GM21786 (cell line): ENCODE measurements at regions not wholly inside any gene's neighbourhood (a gene's known extent, or its start where the extent isn't known, plus 50 kb on each side); places are given as distances from the start of the nearest gene placed in this dataset.

ENCODE experiments used
- ATAC-seq: cut with Tn5 transposase; IDR thresholded peaks from one replicate; pipeline ENCODE4 v1.9.1; 2021; ENCODE audit not compliant: unreplicated experiment

DNA sequence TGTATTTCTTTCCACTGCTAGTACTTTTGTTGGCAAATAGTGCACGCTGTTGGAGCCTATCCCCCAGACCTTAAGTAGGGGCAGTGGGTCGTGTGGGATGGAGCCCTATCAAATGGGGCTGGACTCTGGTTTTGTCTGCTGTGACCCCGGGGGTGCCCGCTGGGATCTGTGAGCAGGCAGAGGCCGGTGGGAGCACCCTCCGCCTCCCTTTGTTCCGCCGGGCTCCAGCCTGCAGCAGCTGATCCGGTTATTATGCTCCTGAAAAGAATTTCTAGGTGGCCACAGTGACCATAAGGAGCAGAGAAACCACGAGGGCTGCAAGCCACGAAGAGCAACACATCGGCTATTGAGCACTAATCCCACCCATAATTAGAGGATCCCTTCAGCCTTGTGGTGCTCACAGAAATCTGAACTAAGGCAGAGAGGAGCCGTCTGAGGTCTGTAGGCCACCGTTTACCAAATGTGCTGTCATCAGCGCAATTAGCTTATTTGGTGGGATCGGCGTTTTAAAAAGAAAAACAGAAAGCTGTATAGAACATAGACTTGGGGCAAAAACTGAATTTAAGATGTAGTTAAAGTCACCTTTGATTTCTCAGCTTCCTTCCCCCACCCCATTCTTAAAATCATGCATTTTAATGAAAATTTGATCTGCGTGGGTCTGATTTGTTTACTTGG lies 598.3 kb upstream of the JAG1 start:
- no peak for ATAC-seq

DNA sequence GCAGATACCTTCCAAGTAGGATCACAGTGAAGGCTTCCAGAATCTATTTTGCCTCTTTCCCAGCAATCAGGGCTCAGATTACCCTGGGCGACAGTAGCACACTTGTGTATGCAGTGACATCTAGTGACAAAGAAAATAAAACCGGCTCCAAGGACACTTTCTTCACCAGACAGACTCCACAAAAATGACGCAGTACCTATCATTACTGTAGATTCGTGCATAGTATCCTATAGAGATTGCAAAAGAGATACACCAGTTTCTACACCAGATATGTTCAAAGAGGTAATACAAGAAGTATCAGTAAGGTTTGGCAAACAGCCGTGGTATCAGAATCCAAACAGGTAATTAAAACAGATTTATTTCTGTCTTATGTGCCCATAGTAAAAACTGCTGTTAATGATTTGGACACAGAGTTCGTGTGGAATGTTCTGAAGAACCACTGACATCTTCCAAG lies 600.4 kb upstream of the JAG1 start:
- ATAC-seq, result peak; percentile 63

DNA sequence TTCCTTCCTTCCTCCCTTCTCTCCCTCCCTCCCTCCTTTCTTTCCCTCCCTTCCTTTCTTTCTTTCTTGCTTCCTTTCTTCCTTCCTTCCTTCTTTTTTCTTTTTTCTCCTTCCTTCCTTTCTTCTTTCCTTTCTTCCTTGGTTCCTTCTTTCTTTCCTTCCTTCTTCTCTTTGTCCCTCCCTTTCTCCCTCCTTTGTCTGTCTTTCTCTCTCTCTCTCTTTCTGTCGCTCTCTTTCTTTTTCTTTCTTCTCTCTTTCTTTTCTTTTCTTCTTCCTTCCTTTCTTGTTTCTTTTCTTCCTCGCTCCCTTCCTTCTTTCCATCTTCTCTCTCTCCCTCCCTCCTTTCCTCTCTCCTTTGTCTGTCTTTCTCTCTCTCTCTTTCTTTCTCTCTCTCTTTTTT lies 601.9 kb upstream of the JAG1 start:
- ATAC-seq, result no peak

DNA sequence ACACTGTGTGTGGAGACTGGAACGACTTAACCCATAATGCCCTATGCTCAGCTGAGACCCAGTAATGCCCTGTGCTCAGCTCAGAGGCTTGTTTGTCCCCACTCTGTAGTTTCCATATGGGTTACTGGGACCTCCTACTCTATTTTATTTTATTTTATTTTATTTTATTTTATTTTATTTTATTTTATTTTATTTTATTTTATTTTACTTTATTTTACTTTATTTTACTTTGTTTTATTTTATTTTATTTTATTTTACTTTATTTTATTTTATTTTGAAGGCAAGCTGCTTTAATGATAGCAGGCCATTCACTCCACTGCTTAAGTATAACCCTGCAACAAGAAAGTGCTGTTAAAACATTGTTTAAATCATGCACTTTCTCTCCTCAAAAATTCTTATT lies 603.4 kb upstream of the JAG1 start:
- ATAC-seq, result no peak

DNA sequence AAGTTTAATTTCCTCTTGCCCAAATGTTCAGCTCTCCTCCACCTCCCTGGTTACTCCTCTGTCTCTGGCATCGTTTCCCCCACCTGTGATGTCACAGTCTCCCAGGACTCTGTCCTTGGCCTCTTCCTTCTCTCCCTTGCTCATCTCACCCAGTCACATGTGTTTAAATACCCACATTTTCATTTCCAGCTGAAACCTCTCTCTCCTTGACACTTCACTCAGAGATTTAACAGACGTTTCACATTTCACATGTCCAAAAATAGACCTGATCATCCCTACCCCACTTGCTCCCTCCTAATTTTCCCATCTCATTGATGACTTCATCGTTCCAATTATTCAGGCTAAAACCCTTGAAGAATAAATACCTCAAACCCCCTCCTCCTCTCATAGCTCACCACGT lies 604.1 kb upstream of the JAG1 start:
- ATAC-seq, result no peak

DNA sequence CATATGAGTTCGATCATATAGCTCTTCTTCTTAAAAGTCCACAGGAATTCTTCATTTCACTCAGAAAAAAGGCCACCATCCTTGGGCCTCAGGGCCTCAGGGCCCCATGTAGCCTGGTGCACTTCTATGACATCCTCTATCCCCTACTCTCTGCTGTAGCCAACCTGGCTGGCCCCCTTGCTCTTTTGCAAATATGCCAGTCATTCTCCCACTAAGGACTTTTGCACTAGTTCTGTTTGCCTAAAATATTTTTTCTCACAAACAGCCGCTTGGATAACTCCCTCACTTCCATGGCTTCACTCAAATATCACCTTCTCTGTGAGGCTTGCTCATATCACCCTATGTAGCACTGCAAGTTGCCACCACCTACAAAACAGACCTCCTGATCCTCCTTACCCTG lies 604.7 kb upstream of the JAG1 start:
- ATAC-seq, result no peak

DNA sequence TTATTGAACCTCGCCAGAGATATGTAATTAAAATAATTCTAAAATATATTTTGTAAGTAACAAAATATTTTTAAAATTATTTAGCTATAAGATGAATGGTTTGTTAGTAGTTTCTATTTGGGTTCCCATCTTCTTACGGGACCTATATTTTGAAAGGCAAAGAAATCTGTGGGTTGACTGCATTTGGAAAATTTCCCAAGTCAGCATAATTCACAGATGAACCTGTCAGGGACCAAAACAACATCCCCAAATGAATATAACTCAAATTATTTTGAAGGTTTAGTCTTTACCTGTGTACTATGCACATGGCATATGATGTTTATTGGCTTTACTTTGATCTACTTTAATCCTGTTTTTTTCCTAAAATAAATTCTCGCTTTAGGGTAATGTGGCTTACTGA lies 607.4 kb upstream of the JAG1 start:
- no peak for ATAC-seq

DNA sequence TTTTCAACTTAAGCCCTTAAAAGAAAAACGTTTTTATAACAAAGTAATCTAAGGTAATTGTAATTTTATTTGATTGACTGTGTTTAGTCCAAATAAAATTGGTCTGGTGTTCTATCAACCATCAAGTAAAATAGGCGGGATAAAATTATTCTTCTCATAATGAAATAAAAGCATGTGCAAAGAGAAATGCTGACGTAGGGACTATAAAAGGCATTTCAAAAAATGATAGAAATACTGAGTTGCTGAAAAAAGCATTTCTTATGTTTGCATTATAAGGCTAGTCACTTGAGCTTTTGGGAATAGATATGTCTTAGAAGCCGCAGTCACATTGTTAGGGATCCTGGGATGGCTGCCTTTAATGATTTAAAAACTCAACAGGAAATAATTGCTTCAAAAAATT lies 608.0 kb upstream of the JAG1 start:
- ATAC-seq, result no peak

DNA sequence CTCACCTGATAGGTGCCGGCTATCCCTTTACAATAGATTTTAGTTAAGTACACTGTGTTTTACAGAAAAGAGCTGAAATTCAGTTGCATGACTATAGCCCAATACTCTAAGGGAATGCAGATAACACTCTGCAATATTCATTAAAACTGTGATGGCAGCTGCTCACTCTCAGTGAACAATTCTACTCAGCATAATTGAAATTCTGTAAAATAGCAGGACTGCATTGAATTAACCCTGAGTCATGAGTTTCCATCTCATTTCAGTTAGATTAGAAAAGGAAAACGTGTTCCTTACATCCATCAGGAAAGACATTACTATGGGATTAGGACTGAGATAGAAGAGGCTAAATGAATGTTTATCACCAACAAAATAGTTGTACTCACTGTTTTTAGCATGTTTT lies 613.3 kb upstream of the JAG1 start:
- no peak for ATAC-seq

DNA sequence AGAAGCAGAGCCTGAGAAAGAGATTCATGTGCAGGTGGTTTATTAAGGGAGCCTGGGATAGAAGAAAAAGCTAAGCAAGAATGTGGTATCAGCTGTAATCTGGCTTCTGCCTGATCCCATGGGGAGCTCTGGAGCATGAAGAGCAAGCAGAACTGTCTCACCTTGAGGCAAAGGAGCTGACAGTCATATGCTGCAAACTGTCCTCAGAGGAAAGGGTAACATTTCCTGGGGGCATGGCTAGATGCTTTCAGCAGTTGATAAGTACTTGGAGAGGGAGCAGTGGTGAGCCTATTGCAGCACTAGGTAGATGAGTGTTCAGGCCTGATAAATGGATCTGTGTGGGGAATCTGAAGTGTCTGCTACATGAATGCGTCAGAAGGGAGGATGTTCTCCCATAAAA lies 621.5 kb upstream of the BTBD3 start:
- ATAC-seq, result no peak

DNA sequence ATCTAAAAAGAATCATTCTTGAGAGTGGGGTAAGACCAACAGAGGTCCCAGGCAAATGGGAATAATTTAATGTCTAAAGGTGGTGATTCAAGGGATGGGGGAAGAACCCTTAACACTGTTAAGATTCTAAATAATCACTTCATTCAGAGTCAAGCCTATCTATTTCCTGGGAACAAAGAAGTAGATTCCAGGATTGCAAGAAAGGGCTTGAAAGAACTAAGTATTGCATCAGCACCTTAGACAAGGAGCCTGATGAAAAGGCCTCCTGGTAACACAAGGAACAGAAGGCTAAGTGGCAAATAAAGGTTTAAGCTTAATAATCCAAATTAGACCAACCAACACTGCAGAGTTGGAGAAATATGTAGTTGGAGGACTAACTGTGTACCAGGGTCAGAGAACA lies 620.7 kb upstream of the BTBD3 start:
- ATAC-seq, result no peak

DNA sequence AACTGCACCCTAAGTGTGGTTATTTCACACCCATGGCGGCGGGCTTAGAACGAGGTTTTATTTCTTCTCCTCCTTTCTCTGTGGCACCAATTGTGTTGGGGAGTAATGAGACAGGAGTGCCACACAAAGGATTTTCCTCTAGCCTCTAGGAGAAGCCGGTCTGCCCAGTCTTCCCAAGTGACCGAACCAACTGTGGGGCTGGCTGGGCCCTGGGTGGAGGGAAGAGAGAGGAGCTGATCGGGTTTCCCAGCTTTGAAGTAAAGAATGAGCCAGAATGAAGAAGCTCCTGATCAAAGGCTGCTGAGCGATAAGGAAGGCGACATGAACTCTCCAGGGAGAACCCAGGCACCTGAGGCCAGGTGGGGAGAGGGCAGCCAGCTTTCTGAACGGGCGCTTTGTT lies 616.0 kb upstream of the BTBD3 start:
- ATAC-seq, result no peak

DNA sequence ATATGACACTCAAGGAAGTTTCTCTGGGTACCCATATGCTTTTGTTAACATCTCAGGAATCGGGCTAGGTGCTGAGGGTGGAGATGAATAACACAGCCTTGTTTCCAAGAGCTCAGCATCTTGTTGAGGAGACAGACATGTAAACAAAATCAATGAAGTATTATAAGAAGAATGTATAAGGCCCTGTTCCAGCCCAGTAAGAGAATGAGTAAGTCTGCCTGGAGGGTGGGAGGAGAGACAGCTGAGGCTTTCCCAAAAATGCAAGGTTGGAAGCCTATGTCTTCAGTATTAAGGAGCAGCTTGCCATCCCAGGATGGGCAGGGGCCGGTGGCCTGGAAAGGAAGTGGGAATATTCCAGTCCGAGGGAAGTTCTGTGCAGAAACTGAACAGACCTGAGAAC lies 615.3 kb upstream of the BTBD3 start:
- no peak for ATAC-seq

DNA sequence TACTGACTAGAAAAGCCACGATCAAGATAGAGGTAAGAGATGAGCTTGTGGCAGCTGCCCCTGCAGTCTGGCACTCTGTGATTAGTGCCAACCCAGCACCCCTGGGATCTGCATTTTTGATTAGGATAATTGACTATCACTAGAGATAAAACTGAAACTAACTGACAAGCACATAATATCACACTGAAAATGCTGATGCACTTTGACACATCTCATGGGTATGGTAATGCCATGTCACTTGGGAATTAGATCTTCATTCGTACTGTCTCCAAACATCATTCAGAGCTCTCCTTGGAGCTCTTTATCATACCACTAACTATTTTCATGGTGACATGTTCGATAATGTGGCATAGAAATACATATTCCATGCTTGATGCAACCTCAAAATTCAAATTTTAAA lies 612.9 kb upstream of the BTBD3 start:
- ATAC-seq, result no peak

DNA sequence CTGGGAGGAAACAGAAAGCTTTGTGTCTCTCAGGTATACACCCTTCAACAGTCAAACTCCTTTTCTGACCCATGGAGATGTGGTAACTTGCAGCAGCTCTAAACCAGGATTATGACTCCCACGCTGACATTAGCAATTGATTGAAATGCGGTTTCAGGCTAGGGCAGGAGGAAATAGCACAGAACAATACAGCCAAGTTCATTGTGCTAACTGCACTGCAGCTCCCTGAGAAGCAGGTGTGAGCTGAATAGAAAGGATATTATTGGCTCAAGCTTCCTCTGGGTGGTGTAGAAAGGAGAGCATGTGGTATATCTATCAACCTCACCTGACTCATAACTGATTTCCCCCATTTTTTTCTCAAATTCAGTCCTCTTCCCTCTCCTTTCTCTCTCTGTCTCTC lies 612.3 kb upstream of the BTBD3 start:
- no peak for ATAC-seq

DNA sequence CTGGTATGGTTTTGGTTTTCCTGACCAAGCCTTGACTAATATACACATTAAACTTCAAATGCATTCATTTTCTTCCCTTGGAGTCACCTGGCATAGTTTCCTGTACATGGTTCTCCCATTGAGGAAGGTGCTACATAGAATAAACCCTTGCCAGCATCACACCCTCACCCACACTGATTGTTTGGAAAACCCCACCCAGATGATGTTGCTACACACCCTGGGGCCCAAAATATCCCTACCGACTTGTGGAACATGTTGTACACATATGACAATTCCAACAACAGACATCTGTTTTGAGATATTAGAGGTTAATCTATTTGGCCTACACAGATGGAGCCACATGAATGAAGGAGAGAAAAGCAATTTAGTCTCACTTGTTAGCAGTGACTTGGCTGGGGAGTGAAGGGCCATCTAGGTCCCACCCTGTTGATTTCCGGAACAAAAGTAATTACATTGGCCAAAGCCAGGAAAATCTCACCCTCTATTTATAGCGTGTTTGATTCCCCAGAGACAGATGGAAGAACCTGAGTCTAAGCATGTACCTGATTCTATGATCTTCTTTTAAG lies 606.0 kb upstream of the BTBD3 start:
- no peak for ATAC-seq

DNA sequence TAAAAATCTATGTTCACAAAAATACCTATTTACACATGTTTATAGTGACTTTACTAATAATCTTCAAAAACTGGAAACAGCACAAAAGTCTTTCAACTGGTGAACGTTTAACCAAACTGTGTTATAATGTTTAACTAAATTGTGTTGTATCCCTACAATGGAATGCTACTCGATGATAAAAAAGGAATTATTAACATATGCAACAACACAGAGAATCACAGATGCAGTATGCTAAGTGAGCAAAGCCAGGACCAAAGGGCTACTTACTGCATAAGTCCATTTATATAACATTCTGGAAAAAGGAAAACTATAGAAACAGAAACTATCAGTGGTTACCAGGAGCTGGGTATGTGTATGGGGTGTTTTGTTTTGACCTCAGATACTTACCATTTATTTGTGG lies 602.2 kb upstream of the BTBD3 start:
- ATAC-seq, result no peak

DNA sequence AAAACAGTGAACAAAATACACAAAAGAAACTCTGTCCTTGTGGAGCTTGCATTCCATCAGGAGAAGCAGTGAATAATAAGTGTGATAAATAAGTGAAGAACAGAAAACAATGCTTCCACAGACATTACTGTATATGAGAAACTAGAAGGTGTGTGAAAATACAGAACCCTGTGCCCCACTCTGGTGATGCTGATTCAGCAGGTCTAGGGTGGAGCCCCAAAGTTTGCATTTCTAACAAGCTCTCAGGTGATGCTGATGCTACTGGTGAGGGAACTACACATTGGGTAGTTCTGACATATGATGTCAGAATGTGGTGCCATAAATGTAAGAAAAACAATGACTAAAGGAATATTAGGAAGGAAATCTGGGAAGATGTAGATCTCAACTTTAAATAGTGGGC lies 601.4 kb upstream of the BTBD3 start:
- no peak for ATAC-seq

DNA sequence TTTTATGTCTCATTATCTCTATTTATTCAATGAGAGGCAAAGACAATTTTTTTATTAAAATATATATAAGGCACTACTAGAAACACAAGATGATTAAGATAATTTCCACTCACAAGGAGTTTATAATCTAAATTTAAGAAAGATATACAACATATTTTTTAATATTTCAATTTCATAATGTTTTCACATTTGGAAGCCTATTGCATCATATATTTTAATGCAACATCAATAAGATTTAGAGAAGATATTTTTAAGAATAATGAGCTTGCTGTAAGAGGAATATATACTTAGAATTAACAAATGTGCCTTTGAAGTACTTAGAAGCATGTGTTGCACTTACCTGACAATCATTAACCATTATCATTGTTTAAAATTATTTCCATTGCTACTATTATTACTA lies 597.7 kb upstream of the BTBD3 start:
- no peak for ATAC-seq

DNA sequence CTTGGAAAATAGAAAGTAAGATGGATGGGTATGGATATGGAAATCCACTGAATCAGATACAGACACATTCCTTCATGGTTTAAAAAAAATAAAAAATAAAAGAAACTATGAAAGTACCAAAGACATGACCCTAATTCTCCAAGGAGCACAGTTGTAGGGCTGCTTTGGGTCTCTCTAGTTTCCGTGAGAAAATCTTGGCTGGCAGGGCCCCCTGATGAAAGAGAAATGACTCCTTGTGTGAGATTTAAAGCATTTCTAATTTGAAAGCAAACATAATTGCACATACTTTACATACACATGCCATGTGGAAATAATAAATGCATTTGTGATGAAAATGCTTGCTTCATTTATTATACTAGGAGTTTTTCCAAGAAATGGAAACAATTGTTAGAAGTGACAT lies 593.9 kb upstream of the BTBD3 start:
- no peak for ATAC-seq

DNA sequence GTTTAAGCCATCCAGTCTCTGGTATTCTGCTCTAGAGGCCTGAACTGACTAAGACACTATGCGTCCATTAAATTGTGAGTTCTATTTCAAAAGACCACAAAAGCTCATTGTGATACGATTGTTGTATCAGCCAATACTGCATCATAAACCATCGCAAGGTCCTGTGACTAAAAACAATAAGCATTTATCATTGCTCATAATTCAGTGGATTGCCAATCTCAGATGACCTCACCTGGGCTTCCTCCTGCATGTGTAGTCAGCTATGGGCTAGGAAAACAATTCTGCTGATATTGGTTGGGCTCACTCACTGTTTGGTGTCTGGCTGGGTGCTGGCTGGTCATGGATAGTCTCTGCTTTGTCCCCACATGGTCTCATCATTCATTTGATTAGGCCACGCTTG lies 592.7 kb upstream of the BTBD3 start:
- ATAC-seq, result no peak

DNA sequence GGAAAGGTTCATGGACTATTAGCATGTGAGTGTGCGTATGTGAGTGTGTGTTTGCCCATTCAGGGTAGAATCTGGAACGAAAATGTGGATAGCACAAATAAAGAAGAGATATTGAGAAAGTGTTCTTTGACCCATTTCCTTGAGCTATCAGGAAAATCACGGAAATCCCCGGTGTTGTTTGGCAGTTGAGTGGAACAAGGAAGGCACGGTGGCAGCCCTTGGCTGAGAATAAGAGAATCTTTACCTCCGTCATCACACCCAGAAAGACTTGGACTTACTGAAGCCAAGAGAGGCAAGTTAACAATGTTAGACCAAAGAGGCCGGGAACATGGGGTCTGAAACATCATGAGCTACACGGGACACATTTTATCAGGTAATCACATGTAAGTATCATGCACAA lies 588.9 kb upstream of the BTBD3 start:
- no peak for ATAC-seq

DNA sequence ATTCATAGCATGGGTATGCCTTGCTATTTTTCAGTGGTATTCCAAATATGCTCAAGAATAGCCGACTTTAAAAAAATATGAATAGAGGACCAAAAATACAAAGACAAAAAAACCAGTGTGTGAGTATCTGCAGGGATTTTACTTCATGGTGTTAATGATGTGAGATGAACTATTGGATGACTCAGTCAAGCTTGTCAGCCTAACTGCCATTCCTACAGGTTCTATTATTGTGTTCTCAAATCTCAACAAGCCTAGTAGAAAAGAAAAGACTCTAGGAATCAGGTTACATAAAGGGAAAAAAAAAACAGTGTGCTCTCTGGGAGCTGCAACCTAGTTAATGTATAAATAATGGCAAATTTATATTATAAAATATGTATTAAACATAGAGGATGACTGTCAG lies 588.4 kb upstream of the BTBD3 start:
- no peak for ATAC-seq
